ENCODE measurements at regions not wholly inside any gene's neighbourhood (a gene's known extent, or its start where the extent isn't known, plus 50 kb on each side); places are given as distances from the start of the nearest gene placed in this dataset.
"Not testable (repeated sequence)": the region's sequence is repeated elsewhere in the genome, so short reads cannot be mapped to it uniquely, and the experiment has no call there.

GRCh38 chr12:94862421-94862820, 141.1 kb downstream of the NDUFA12 start:
- no peak for DNase-seq (ENCODE audit: low read depth)

- no peak for DNase-seq (ENCODE audit: low read depth)
These were observed 147.2 kb downstream of the NDUFA12 start for GRCh38 chr12:94856324-94856723.

GRCh38 chr12:94855853-94856252, 147.6 kb downstream of the NDUFA12 start:
- no peak for DNase-seq (ENCODE audit: low read depth)

GRCh38 chr12:94851396-94852028, 152.0 kb downstream of the NDUFA12 start:
- no peak for DNase-seq (ENCODE audit: low read depth)

GRCh38 chr12:94849411-94849976, 154.0 kb downstream of the NDUFA12 start:
- no peak for DNase-seq (ENCODE audit: low read depth)

GRCh38 chr12:94848966-94849365, 154.5 kb downstream of the NDUFA12 start:
- DNase-seq (ENCODE audit: low read depth), result no peak

- no peak for DNase-seq (ENCODE audit: low read depth)
These were observed 158.4 kb downstream of the NDUFA12 start for GRCh38 chr12:94845110-94845509.

- DNase-seq (ENCODE audit: low read depth), result no peak
These were observed 159.0 kb downstream of the NDUFA12 start for GRCh38 chr12:94844452-94844851.

GRCh38 chr12:94841904-94842610, 161.4 kb downstream of the NDUFA12 start:
- no peak for DNase-seq (ENCODE audit: low read depth)

- no peak for DNase-seq (ENCODE audit: low read depth)
These were observed 162.3 kb downstream of the NDUFA12 start for GRCh38 chr12:94841177-94841576.

- no peak for DNase-seq (ENCODE audit: low read depth)
These were observed 164.2 kb downstream of the NDUFA12 start for GRCh38 chr12:94839347-94839746.

- peak; percentile 25 for DNase-seq (ENCODE audit: low read depth)
These were observed 166.4 kb downstream of the NDUFA12 start for GRCh38 chr12:94836952-94837670.

- DNase-seq (ENCODE audit: low read depth), result no peak
These were observed 169.4 kb downstream of the NDUFA12 start for GRCh38 chr12:94834036-94834625.

GRCh38 chr12:94832780-94833681, 170.5 kb downstream of the NDUFA12 start:
- peak; percentile 53 for DNase-seq (ENCODE audit: low read depth)

GRCh38 chr12:94832105-94832504, 171.4 kb downstream of the NDUFA12 start:
- no peak for DNase-seq (ENCODE audit: low read depth)

- DNase-seq (ENCODE audit: low read depth), result no peak
These were observed 172.3 kb downstream of the NDUFA12 start for GRCh38 chr12:94831081-94831751.

GRCh38 chr12:94829552-94829951, 173.9 kb downstream of the NDUFA12 start:
- no peak for DNase-seq (ENCODE audit: low read depth)

- peak; percentile 22 for DNase-seq (ENCODE audit: low read depth)
These were observed 168.7 kb upstream of the TMCC3 start for GRCh38 chr12:94819011-94819410.

GRCh38 chr12:94817695-94818075, 167.3 kb upstream of the TMCC3 start:
- DNase-seq (ENCODE audit: low read depth), result no peak

GRCh38 chr12:94817201-94817600, 166.8 kb upstream of the TMCC3 start:
- DNase-seq (ENCODE audit: low read depth), result not testable (repeated sequence)

GRCh38 chr12:94816746-94817145, 166.4 kb upstream of the TMCC3 start:
- DNase-seq (ENCODE audit: low read depth), result not testable (repeated sequence)
